OCI-LY7 (cell line): ENCODE measurements at regions not wholly inside any gene's neighbourhood (a gene's known extent, or its start where the extent isn't known, plus 50 kb on each side); places are given as distances from the start of the nearest gene placed in this dataset.

Experiments
- BruUV-seq: library from RNA; stranded (reverse); fragments of 400-500 nt; replicated peaks from 2 replicates; lab custom pipeline; 2021; lab: Mats Ljungman, UMichigan
- CTCF ChIA-PET: fragments of 300-600 bp; sonication (Branson Sonifier 250); formaldehyde crosslinking; loops from one replicate; lab custom pipeline; 2022; ENCODE audit warnings: antibody characterized with exemption; ENCODE audit not compliant: unreplicated experiment; lab: Charles Lee
- POLR2A ChIA-PET: fragments of 300-600 bp; sonication (Branson Sonifier 250); formaldehyde crosslinking; loops from one replicate; lab custom pipeline; 2022; ENCODE audit warnings: antibody characterized with exemption; lab: Charles Lee
- DNase-seq: peaks from one replicate; pipeline ENCODE4 v3.0.0-alpha.2; 2015; ENCODE audit warnings: low spot score
- H2AFZ ChIP-seq: fragments of 200-600 bp; sonication (generic), shearing (Covaris generic); 2 replicates; pipeline ENCODE4 v1.6.1; 2014; ENCODE audit warnings: mild to moderate bottlenecking, antibody characterized with exemption, low read length, moderate library complexity
- H3K27ac ChIP-seq: fragments of 200-600 bp; sonication (generic); 2 replicates; pipeline ENCODE4 v1.5.1; 2014; ENCODE audit warnings: mixed run types, low read depth, mild to moderate bottlenecking, moderate library complexity, low read length, inconsistent platforms; ENCODE audit not compliant: poor library complexity, severe bottlenecking
- H3K36me3 ChIP-seq: fragments of 200-600 bp; sonication (generic); 2 replicates; pipeline ENCODE4 v1.6.1; 2014; ENCODE audit warnings: mild to moderate bottlenecking, antibody characterized with exemption, low read length, moderate library complexity, mixed read lengths; ENCODE audit not compliant: insufficient read depth
- H3K4me1 ChIP-seq: fragments of 200-600 bp; sonication (generic); 2 replicates; pipeline ENCODE4 v1.5.1; 2014; ENCODE audit warnings: mild to moderate bottlenecking, low read length; ENCODE audit not compliant: insufficient read depth, poor library complexity, severe bottlenecking
- H3K4me2 ChIP-seq: fragments of 200-600 bp; sonication (generic); 2 replicates; pipeline ENCODE4 v1.6.1; 2014; ENCODE audit warnings: mild to moderate bottlenecking, low read length
- H3K4me3 ChIP-seq: fragments of 200-600 bp; sonication (generic); 2 replicates; pipeline ENCODE4 v1.5.1; 2014; ENCODE audit warnings: mild to moderate bottlenecking, low read depth, low read length; ENCODE audit not compliant: poor library complexity, severe bottlenecking
- H3K79me2 ChIP-seq: fragments of 200-600 bp; sonication (generic); 2 replicates; pipeline ENCODE4 v1.6.1; 2016; ENCODE audit warnings: low read depth, mild to moderate bottlenecking, low read length, moderate library complexity, mixed read lengths; ENCODE audit not compliant: insufficient read depth
- H3K9me2 ChIP-seq: fragments of 200-600 bp; sonication (generic); 2 replicates; pipeline ENCODE4 v1.6.1; 2016; ENCODE audit warnings: mild to moderate bottlenecking, low read length, mixed read lengths; ENCODE audit not compliant: insufficient read depth
- H3K9me3 ChIP-seq: fragments of 200-600 bp; sonication (generic); 2 replicates; pipeline ENCODE4 v1.6.1; 2014; ENCODE audit warnings: mild to moderate bottlenecking, mixed run types, low read length, mixed read lengths
- H4K20me1 ChIP-seq: fragments of 200-600 bp; sonication (generic); 2 replicates; pipeline ENCODE4 v1.6.1; 2014; ENCODE audit warnings: mild to moderate bottlenecking, antibody characterized with exemption, low read length, moderate library complexity, mixed read lengths; ENCODE audit not compliant: insufficient read depth
- CTCF ChIP-seq: fragments of 200-600 bp; sonication (generic); conservative IDR thresholded peaks from 2 replicates; pipeline ENCODE4 v1.5.1; 2014; ENCODE audit warnings: mild to moderate bottlenecking, antibody characterized with exemption, low read length, moderate library complexity, mixed read lengths
- EZH2phosphoT487 ChIP-seq: fragments of 200-600 bp; sonication (generic); IDR thresholded peaks from 2 replicates; pipeline ENCODE4 v1.6.1; 2018; ENCODE audit warnings: low read depth, borderline replicate concordance, mild to moderate bottlenecking, mixed run types, antibody characterized with exemption, low read length, moderate library complexity, mixed read lengths
- intact Hi-C: fragments of 100-400 bp; cut with micrococcal nuclease; formaldehyde crosslinking; loops from one replicate; pipeline ENCODE4 v1.10.0; 2022; ENCODE audit not compliant: unreplicated experiment

- H3K9me2 ChIP-seq = no peaks in the 10 kb centered on the region
- intact Hi-C loops = no loop called here
- no peaks in the 10 kb centered on the region for H3K79me2 ChIP-seq
- DNase-seq = no peak
- H3K4me1 ChIP-seq = peaks cover 44% of the 10 kb centered on the region
- H3K27ac ChIP-seq = no peak overlapping the region
- TF ChIP-seq CTCF (no peak), EZH2phosphoT487 (no peak)
- H3K9me3 ChIP-seq = peaks cover 5% of the 10 kb centered on the region; the same call in 1 of the 2 replicates
- H4K20me1 ChIP-seq = no peaks in the 10 kb centered on the region
- H3K4me2 ChIP-seq = no peak overlapping the region
- BruUV-seq = no TSS peak
- no peak overlapping the region for H3K4me3 ChIP-seq
- ChIA-PET CTCF (no interaction called here), POLR2A (interaction anchor here (0.7 kb wide), 1 partner anchor 879 kb away, joined by 3 read pairs; no protein-coding TSS in a partner anchor)
- 0 out of 2 replicates have a peak, but pooled peaks cover 4% of the 10 kb centered on the region for H3K36me3 ChIP-seq
- no peak overlapping the region for H2AFZ ChIP-seq
Observed at GRCh38 chr4:148978301-148978700, 536.1 kb upstream of the NR3C2 start.

- Histone ChIP-seq H3K9me3 (peaks cover 5% of the 10 kb centered on the region; the same call in 1 of the 2 replicates), H3K79me2 (no peaks in the 10 kb centered on the region), H3K4me1 (peaks cover 16% of the 10 kb centered on the region), H3K9me2 (no peaks in the 10 kb centered on the region), H3K27ac (no peak overlapping the region), H3K36me3 (no peaks in the 10 kb centered on the region), H2AFZ (peak overlapping the region; percentile 43), H3K4me3 (no peak overlapping the region), H3K4me2 (no peak overlapping the region), H4K20me1 (no peaks in the 10 kb centered on the region)
- ChIA-PET CTCF (no interaction called here), POLR2A (no interaction called here)
- TF ChIP-seq EZH2phosphoT487 = no peak
- TF ChIP-seq CTCF = no peak
- intact Hi-C loops = no loop called here
- BruUV-seq = no TSS peak
- no peak for DNase-seq
Observed at GRCh38 chr4:148975464-148975863, 533.2 kb upstream of the NR3C2 start.

DNA sequence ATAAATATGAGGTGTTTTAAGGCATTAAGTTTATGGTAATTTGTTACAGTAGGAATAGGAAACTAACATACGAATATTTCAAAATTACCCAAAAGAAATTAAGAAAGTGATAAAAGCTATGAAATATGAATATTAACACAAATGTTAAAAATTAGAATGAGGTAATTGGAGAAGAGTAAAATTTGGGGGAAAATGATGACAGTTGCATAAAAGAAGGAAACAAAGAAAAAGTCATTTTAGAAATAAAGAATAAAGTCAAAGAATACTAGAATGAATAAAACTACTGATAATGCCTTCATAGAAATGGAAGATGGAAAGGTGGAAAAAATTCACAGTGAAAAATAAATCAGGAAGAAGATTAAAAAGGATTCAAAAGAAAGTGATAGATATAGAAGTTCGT lies 522.9 kb upstream of the NR3C2 start:
- no peak for TF ChIP-seq EZH2phosphoT487
- no peak for TF ChIP-seq CTCF
- no peaks in the 10 kb centered on the region for H4K20me1 ChIP-seq
- no peak for DNase-seq
- peak overlapping the region; percentile 36; the same call in 1 of the 2 replicates for H2AFZ ChIP-seq
- H3K4me1 ChIP-seq = peaks cover 13% of the 10 kb centered on the region
- CTCF ChIA-PET = no interaction called here
- H3K9me3 ChIP-seq = 0 out of 2 replicates have a peak, but pooled peaks cover 5% of the 10 kb centered on the region
- no peaks in the 10 kb centered on the region for H3K79me2 ChIP-seq
- intact Hi-C loops = no loop called here
- H3K36me3 ChIP-seq = no peaks in the 10 kb centered on the region
- POLR2A ChIA-PET = interaction anchor here (1.3 kb wide), 1 partner anchor 43 kb away, joined by 4 read pairs; no protein-coding TSS in a partner anchor
- H3K4me3 ChIP-seq = no peak overlapping the region
- H3K4me2 ChIP-seq = no peak overlapping the region
- H3K27ac ChIP-seq = no peak overlapping the region
- BruUV-seq = no TSS peak
- H3K9me2 ChIP-seq = no peaks in the 10 kb centered on the region
